Esophagus squamous epithelium (tissue), 4 donors: ENCODE measurements at regions not wholly inside any gene's neighbourhood (a gene's known extent, or its start where the extent isn't known, plus 50 kb on each side); places are given as distances from the start of the nearest gene placed in this dataset.

Experiments
- CTCF ChIP-seq, 6 experiments: fragments of 450-650 bp in 4 of 6; fragments of 200-600 bp in 2 of 6; sonication (generic) in 2 of 6; IDR thresholded peaks; one replicate each; pipeline ENCODE4 v1.5.1; 2016 to 2019; ENCODE audit warnings: antibody characterized with exemption in 6 of 6, mild to moderate bottlenecking in 4 of 6, moderate library complexity in 4 of 6
- POLR2A ChIP-seq, 4 donors: fragments of 450-650 bp; IDR thresholded peaks; one replicate each; pipeline ENCODE4 v1.6.1; 2017; ENCODE audit warnings: antibody characterized with exemption in 4 of 4, mild to moderate bottlenecking in 4 of 4, moderate library complexity in 3 of 4

- no peak for TF ChIP-seq CTCF (IDR thresholded peaks at IDR 0.05)
- TF ChIP-seq POLR2A (IDR thresholded peaks at IDR 0.05) = no peak
Measured at GRCh38 chr6:92559611-92560010, 859.7 kb downstream of the EPHA7 start.
